NCI-H524 treated with DMSO at 0.1 percent for 48 hours (cell line): ENCODE measurements at regions not wholly inside any gene's neighbourhood (a gene's known extent, or its start where the extent isn't known, plus 50 kb on each side); places are given as distances from the start of the nearest gene placed in this dataset.
A peak's percentile ranks its signal among the peaks of the same experiment; 100 is the strongest.

Source experiments
- DNase-seq: peaks from one replicate; lab custom pipeline; 2025; lab: John Stamatoyannopoulos, UW

DNA sequence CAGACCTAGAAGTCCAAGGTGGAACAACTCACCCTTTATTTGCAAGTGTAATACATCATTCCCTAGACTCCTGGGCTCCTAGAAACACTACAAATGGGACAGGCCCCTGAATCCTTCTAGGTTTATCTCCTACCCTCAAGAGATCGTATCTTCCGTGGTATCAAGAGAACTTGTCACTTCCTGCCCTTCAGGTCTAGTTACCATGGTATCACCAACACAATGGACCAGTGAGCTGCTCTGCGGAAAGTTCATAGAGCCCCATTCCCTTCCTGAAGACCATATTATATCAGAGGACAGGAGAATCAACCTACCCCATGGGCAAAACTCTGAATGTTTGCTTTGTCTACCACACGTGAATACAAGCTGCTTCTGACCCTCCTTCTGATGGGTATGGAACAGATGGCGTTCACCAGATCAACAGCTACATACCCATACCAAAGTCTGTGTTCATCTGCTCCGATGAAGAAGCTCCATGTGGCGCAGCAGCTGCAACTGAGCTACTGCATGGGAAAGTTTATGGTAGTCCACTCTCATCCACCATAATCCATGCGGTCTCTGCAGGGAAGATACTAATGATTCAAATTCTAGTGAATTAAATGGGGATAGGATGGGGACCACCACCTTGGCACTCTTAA, 84.6 kb upstream of the KLF13 start:
- peak; percentile 88 for DNase-seq

DNA sequence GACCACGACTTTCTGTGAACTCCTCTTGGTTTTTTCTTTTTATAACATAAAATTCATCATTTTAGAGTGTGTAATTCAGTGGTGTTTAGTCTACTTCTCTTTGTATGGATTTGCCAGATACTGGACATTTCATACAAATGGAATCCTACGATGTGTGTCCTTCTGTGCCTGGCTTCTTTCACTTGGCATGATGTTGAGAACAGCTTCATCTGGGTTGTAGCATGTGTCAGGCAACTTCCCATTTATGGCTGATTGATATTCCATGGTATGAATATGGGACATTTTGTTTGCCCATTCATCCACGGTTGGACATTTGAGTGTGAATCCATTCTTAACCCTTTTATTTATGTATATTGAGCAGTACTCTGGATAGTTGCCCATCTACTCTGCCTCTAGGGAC, 82.7 kb upstream of the KLF13 start:
- no peak for DNase-seq

DNA sequence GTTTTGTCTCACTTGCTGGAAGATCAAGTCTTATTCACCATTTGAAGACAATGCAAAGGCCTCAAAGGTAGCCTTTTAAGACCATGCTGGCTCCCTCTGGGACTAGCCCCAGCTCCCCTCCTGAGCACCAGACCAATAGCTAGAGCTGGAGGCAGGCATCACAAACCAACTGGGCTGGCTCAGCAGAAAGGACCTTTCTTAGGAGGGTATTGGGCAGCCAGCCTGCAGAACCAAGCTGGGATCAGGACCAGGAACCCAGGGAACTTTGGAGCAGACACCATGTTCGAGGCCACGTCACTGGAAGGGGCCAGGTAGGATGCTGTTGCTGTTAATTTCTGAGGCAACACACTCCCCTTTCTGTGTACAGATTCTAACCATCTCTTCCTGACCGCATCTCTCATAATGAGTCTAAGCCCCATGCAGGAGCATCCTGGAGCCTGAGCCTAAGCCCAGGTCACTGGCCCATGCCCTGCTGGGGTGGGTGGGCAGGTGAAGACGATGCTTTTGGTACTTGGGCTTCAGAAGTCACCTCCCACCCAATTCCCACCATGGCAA, 81.4 kb upstream of the KLF13 start:
- no peak for DNase-seq

DNA sequence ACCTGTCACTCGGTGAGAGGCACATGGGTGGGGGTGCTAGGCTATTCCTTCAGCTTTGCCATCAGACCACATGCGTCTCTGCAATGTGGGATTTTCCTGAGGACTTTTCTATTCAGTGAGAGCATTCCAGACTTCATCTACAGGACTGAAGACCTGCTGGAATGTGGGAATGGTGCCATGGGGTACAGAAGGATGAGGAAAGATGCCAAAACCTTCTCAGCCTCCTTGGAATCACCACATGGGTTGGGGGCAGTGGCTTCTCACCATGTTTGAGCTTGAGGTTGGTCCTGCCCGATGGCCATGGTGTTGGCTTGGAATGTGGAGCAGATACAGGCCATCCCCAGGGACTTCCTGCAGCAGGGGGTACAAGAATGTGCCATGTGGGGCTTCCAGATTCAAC, 80.9 kb upstream of the KLF13 start:
- DNase-seq: no peak

DNA sequence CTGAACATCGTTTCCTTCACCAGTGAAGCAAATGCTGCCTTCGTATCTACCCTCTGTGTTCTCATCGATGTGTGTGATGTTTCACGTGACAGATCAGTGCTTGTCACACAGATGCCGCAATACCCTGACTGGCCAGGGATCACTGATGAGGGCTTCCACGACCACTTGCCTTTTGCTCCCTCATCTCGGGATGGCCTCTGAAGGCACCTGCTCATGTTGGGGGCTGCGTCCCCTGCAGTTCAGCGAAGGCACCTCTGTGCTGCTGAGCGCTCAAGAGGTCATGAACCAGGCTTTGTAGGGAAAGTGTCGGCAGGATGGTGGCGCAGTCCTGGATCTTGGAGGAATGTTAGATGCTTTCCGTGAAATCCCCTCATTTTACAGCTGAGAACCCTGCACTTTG, 79.2 kb upstream of the KLF13 start:
- no peak for DNase-seq

DNA sequence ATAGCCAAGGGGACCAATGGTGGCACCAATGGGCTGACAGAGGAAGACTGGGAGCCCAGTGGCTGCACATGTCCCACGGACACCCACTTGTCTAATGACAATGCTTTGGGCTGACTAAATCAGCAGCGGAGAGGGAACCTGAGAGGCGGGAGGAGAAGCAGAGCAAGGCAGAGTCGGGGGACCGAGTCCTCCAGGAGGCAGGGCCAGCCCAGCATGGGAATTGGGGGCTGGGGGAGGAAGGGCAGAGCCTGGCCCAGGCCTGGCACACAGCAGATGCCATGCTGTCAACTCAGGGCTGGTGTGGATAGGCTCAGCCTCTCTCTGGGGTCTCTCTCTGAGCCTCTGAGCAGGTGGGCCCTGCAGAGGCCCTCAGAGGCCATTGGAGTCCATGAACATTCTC, 78.4 kb upstream of the KLF13 start:
- DNase-seq: no peak

DNA sequence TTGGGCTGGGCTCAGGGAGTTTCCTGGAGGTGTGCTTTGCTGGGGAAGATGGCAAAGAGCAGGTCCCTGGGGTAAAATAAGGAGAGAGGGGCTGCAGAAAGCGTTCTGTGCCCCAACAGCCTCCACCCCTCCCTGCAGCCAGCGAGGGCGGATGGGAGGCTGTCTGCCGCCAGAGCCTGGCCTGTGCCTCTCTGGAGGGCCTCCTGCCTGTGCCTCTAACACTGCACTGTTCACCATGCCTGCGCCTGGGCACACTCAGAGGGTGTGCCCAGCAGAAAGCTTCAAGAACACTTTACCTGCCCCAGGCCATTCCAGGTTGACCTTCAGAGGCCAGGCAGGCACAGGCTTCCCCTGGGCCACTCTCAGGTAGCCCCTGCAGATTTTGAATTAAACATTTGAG, 77.7 kb upstream of the KLF13 start:
- no peak for DNase-seq

DNA sequence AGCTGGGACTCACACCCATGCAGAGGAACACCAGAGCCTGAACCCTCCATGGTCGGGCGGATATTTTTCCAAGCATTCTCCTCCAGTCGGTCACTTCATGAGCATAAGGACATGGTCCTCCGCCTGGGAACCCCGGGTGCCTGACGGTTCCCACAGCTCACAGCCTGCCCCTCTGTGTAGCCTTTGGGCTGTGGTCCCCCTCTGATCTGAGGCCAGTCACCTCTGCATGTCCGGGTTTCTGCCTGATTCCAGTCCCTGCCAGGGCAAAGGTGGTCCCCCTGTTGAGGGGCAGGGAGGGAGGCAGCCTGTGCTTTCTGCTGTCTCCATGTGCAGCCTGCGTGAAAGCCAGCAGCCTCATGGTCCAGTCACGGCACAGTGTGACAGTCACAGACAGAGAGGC, 76.6 kb upstream of the KLF13 start:
- DNase-seq: no peak

DNA sequence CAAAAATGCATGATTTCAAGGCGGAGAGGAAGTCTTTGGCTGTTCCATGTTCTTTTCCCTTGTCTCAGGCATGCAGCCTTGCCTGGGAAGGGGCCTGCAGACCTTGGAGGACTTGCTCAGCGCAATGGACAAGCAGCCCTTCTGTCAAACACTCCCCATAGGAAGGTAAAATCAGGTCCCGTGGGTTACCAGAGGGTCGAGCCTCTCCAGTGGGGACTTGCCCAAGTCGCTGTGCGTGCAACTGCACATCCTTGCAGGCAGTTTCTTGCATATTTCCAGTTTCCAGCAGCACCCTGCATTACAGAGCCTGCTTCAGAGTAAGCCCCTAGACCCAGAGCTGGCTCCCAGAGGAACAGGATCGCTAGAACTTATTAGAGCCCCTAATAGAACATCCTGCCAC, 75.5 kb upstream of the KLF13 start:
- no peak for DNase-seq

DNA sequence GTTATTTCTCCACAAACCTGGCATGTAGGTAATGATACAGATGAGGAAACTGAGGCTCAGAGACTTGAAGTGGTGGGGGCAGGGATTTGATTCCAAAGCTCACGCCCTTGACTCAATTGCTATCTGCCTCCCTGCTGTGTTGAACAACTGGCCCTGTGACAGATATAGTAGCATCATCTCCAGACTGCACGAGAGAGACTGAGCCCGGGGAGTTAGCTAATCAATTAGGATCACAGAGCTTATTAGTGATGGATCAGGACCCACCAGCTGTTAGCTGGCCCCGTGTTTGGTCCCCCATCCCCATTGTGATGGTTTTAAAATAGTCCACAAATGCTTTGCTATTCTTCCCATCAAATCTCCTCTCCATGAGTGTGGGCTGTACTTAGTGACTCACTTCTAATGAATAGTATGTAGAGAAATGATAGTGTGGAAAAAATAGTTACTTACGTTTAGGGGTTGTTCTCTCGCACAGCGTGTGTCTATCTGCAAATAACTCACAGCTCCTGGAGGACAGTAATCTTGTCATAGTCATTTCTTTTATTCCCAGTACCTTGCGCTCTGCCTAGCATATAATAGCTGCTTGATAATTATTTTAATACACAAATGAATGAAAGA, 74.4 kb upstream of the KLF13 start:
- DNase-seq: no peak

DNA sequence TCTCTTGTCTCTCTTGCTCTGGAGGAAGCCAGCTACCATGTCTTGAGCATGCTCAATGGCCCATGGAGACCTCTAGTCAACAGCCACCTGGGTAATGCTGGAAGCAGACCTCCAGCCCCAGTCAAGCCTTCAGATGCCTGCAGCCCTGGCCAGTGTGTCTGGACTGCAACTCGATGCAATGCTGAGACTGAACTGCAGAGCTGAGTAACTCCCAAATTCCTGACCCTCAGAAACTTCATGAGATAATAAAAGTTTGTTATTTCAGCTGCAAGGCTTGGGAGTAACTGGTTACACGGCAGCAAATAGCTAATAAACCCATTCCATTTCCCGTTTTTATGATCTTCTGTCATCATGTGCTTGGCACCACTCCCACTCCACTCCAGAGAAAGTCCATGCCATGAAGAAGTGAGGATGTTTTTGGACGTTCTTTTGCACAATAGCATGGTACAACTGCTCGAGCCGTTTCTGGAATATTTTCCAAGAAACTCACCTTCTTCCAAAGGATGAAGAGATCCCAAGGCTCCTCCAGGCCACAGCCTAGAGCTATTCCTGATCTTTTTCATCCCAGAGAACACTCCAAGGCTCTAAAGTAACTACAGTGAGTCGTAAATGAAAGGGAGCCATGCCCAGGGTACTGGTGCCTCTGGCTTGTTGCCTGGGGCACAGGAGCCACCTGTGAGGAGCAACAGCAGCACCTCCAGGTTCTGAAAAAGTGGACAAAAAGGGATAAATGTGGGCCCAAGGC, 72.0 kb upstream of the KLF13 start:
- DNase-seq: no peak

DNA sequence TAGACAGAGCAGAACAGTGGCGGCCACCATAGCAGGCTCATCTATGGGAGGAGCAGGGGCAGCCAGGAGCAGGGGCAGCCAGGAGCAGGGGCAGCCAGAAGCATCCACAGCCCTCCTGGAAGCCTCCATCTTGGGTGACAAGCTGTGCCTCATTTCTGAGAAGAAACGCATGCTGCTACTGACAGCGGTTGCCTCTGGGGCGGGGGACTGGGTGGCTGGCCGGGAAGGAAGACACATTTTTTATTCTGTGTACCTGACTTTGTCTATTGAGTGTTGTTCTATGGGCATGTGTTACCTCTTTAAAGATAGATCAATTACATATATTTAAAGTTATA, 71.5 kb upstream of the KLF13 start:
- no peak for DNase-seq

DNA sequence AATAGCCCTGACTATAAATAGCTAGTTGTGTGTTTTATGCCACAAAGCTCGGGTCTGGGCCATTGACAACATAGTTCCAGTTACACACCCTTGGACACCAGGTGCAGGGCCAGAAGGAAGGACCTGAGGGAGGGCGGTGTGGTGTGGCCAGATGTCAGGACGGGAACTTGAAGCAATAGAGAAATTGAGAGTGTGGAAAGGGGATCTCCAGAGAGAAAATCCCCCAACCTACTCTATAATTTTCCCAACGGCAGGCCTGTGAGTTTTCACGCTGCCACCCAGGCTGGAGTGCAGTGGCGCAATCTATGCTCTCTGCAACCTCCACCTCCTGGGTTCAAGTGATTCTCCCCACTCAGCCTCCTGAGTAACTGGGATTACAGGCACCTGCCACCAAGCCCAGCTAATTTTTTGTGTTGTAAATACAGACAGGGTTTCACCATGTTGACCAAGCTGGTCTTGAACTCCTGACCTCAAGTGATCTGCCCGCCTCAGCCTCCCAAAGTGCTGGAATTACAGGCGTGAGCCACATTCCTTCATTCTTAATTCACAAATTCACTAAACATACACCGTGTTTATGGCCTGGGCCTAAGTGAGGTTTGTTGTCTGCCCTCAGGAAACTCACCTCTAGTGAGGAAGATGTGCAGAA, 70.8 kb upstream of the KLF13 start:
- peak; percentile 85 for DNase-seq

DNA sequence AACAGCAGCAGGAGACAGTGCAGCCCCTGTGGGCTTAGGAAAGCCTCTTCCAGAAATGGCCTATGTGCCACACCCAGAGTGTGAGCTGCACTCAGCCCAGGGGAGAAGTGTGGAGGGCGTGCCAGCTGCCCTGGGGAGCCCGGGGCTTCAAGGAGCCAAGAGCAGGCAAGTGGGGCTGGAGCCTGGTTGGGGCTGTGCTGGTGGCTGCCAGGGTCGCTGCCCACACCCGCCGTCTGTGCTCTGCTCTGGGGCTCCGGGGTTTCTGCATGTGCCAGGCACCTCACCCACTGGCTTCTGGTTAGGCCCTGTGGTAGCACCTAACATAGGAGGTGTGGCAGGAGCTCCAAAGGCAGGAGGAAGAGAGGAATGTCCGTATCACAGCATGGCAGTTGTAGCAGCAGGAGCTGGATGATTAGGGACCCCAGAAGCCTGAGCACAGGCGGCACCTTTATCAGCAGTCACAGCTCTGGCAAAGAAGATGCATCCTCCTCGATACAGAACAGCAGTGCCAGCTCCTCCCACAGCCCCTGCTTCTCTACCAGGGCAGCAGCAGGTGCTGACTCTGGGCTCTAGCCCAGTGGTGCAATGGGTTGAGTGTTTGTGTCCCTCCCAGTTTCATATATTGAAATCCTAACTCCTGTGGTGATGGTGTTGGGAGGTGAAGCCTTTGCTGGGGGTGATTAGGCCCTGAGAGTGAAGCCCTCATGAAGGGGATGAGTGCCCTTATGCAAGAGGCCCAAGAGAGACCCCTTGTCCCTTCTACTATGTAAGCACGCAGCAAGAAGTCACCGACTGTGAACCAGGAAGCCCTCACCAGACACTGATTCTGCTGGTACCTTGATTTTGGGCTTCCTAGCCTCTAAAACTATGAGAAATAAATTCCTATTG, 70.0 kb upstream of the KLF13 start:
- no peak for DNase-seq

DNA sequence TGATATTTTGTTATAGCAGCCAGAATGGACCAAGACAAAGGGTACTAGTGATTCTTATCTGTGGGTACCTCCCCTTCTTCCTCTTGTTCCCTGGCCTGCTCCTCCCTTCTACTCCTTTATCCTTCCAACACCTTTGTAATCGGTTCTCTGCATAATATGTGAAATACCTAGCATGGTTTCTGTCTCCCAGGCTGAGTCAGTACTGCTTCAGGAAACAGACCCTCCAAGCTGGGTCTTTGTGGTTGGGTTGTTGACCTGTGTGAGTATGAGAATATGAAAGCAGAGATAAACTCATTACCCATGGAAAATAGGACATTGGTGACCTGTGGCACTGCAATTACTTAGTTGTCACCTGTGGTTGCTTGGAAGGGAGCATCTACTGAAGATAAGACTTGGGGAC, 69.3 kb upstream of the KLF13 start:
- no peak for DNase-seq

DNA sequence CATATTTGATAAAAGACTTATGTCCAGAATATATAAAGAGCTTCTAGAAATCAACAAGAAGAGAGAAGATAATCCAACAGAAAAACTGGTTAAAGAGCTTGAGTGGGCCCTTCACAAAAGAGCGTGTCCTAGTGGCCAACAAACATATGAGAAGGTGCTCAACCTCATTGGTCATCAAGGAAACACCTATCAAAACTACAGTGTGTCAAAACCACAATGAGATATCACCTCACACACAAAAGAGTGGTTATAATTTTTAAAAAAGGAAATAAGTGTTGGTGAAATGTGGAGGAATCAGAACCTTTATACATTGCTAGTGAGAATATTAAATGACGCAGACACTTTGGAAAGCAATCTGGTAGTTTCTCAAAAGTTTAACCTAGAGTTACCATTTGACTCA, 68.4 kb upstream of the KLF13 start:
- no peak for DNase-seq

DNA sequence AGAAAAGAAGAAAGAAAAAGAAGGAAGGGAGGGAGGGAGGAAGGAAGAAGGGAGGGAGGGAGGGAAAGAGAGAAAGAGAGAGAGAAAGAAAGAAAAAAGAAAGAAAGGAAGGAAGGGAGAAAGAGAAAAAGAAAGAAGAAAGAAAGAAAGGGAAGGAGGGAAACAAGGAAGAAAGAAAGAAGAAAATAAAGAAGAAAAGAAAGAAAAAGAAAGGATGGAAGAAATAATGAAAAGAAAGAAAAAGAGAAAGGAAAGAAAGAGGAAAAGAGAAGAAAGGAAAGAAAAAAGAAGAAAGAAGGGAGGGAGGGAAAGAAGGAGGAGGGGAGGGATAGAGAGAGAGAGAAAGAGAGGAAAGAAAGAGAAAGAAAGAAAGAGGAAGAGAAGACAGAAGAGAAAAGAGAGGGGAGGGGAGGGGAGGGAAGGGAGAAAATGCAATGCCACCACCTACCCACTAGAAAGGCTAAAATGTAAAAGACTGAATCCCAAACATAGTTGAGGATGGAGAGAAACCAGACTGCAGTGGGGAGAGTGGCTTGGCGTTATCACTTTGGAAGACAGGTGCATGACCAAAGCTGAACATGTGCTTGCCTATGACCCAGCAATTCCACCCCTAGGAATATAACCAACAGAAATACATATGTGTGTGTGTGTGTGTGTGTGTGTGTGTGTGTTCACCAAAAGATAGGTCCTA, 66.9 kb upstream of the KLF13 start:
- no peak for DNase-seq

DNA sequence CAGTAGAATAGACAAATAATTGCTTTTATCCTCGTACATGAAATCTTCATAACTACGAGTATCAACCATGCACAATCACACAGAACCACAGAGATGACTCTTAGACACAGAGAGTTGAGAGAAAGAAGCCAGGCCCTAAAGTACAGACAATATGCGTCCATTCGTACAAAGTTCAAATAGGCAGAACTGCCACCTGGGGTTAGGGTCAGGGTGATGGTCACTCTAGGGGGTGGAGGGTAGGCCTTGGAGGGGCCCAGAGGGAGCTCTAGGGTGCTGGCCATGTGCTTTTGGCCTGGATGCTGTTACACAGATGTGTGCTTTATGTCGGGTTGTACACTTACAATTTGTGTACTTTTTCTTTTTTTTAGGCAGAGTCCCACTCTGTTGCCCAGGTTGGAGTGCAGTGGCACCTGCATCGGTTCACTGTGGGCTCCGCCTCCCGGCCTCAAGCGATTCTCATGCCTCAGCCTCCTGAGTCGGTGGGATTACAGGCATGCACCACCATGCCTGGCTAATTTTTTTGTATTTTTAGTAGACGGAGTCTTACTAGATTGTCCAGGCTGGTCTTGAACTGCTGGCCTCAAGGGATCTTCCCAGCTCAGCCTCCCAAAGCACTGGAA, 65.9 kb upstream of the KLF13 start:
- DNase-seq: no peak

DNA sequence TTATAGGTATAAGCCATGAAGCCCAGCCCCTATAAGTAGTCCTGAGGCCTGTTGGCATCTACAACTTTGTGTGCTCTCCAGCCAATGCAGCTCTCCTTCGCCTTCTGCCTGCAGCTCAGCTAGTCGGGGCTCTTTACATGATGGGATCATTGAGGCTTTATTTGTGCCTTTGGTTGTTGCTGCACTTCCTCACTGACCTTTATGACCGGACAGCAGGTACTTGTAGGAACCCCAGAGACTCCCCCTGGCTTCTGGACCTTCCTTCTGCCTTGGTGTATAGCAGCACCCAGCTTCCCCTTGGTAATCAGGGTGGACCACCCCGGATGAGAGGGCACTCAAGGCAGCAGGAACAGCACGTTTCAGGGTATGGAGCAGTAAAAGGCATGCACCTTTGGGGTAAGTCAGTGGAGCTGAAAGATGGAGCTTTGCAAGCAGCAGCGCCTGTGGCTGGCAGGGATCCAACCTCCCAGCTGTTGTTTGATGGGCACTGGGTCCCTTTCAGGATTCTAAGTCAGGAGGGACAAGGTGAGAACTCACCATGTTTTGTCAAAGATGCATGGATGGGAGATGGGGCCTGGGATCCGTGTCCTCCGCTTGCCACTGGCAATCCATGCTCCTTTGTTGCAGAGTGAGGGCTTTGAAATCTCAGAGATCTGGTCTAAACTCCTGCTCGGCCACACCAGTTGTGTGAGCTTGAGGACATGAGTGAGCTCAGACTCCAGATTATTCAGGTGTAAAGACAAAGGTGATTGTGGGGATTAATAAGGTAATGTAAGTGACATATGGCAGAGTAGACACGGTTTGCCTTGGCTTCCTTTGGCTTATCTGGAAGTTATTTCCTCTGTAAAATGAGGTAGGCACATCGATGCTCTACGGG, 65.1 kb upstream of the KLF13 start:
- no peak for DNase-seq

DNA sequence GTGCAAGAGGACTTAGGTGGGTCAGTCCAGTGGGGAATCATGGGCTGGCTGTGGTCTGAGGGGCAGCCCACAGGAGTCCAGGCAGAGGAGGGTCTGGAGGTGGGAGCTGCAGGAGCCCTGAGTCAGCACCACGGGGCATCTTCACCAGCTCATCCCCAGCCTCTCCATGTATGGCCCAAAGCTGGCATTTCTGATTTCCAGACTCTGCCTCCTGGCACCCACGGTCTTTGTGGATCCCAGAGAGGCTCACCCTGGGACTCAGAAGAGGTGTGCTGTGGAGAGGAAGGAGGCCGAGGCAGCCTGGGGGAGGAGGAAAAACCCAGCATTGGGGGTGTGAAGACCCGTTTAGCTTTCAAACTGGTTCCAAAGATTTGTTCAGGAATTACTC, 64.5 kb upstream of the KLF13 start:
- DNase-seq: no peak
